Panc1 (cell line): ENCODE measurements at regions not wholly inside any gene's neighbourhood (a gene's known extent, or its start where the extent isn't known, plus 50 kb on each side); places are given as distances from the start of the nearest gene placed in this dataset.

Experiments used
- ATAC-seq: fragments of 200-7000 bp; cut with Tn5 transposase; 2 replicates; pipeline ENCODE4 v1.9.1; 2020; ENCODE audit warnings: mild to moderate bottlenecking, moderate library complexity
- BruUV-seq: library from RNA; stranded (reverse); fragments of 400-500 nt; replicated peaks from 2 replicates; lab custom pipeline; 2021; lab: Mats Ljungman, UMichigan
- CTCF ChIA-PET: fragments of 300-600 bp; sonication (Branson Sonifier 250); formaldehyde crosslinking; loops from one replicate; lab custom pipeline; 2022; ENCODE audit warnings: antibody characterized with exemption; lab: Charles Lee
- POLR2A ChIA-PET: fragments of 300-600 bp; sonication (Branson Sonifier 250); formaldehyde crosslinking; loops from one replicate; lab custom pipeline; 2022; ENCODE audit warnings: antibody characterized with exemption; lab: Charles Lee
- DNase-seq: peaks from one replicate; pipeline ENCODE4 v3.0.0-alpha.2; 2010; ENCODE audit warnings: low read depth, low spot score
- H3K27ac ChIP-seq: 2 replicates; pipeline ENCODE4 v1.5.1; 2011; ENCODE audit warnings: mild to moderate bottlenecking, low read length, inconsistent platforms
- H3K27me3 ChIP-seq: fragments of 200-500 bp; sonication (Bioruptor generic); 2 replicates; pipeline ENCODE4 v1.6.0; 2014; ENCODE audit warnings: low read length, inconsistent platforms; ENCODE audit not compliant: control insufficient read depth, insufficient read depth
- H3K36me3 ChIP-seq: fragments of 200-500 bp; sonication (Bioruptor generic); 2 replicates; pipeline ENCODE4 v1.5.1; 2014; ENCODE audit warnings: inconsistent platforms, mild to moderate bottlenecking, low read length, moderate library complexity; ENCODE audit not compliant: control insufficient read depth, insufficient read depth
- H3K4me1 ChIP-seq: 2 replicates; pipeline ENCODE4 v1.5.1; 2011; ENCODE audit warnings: inconsistent platforms, mild to moderate bottlenecking, low read length, moderate library complexity; ENCODE audit not compliant: control insufficient read depth, insufficient read depth
- H3K4me3 ChIP-seq, 2 experiments: 2 replicates each; pipeline ENCODE4 v1.5.1; 2011 to 2012; ENCODE audit warnings: low read depth in 2 of 2, low read length in 2 of 2, mild to moderate bottlenecking in 2 of 2, inconsistent platforms in 1 of 2, moderate library complexity in 1 of 2
- H3K9me3 ChIP-seq: fragments of 200-500 bp; sonication (Bioruptor generic); 2 replicates; pipeline ENCODE4 v1.5.1; 2014; ENCODE audit warnings: low read depth, mild to moderate bottlenecking, inconsistent platforms, low read length, moderate library complexity; ENCODE audit not compliant: control insufficient read depth, insufficient read depth
- CTCF ChIP-seq: fragments of 450-650 bp; IDR thresholded peaks from 2 replicates; pipeline ENCODE4 v1.5.1; 2017; ENCODE audit warnings: mild to moderate bottlenecking
- POLR2AphosphoS5 ChIP-seq: IDR thresholded peaks from 2 replicates; pipeline ENCODE4 v1.6.1; 2012; ENCODE audit warnings: mild to moderate bottlenecking, low read depth, low read length, moderate library complexity
- SIN3A ChIP-seq: IDR thresholded peaks from 2 replicates; pipeline ENCODE4 v1.6.1; 2012; ENCODE audit warnings: low read depth, mild to moderate bottlenecking, low read length, moderate library complexity, borderline replicate concordance; ENCODE audit not compliant: insufficient read depth
- TCF7L2 ChIP-seq: IDR thresholded peaks from 2 replicates; pipeline ENCODE4 v1.6.1; 2011; ENCODE audit warnings: mild to moderate bottlenecking, low read depth, low read length, inconsistent platforms
- in situ Hi-C: cut with HindIII; loops from 2 replicates; pipeline ENCODE4 v1.10.0; 2016; ENCODE audit warnings: low sequenced_read_pairs, low pct_unique_long_range_greater_than_20kb
- intact Hi-C: fragments of 100-400 bp; cut with micrococcal nuclease; formaldehyde crosslinking; loops from one replicate; pipeline ENCODE4 v1.10.0; 2022; ENCODE audit not compliant: unreplicated experiment
- TF ChIP-seq, protein P1 (sequence below), 2 experiments: IDR thresholded peaks; 2 replicates each; pipeline ENCODE4 v1.6.1; 2011 to 2012; ENCODE audit warnings: low read depth in 2 of 2, control low read depth in 1 of 2, low read length in 1 of 2, mild to moderate bottlenecking in 1 of 2, moderate library complexity in 1 of 2; ENCODE audit not compliant: insufficient read depth in 1 of 2

DNA sequence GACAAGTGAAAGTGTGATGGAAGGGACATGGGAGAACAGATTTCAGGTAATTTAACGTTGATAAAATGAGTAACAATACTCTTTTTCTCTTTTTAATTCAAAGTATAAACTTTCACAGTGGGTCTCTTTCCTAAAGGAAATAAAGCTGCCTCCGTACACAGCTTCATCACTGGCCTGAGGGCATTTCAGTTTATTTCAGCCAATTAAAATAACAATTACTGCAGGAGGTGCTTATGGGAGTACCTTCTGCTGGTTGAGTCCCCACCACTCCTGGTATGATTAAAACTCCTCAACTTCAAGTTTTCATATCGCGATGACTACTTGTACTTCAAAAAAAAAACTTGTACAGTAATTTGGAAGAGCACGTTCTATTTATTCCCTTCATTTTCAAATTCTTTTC is 1845.9 kb downstream of the MAT2B start:
- intact Hi-C loops (no loop called here), in situ Hi-C loops (no loop called here)
- Histone ChIP-seq H3K27me3 (no peaks in the 10 kb centered on the region), H3K4me3 (no peak overlapping the region), H3K4me1 (no peaks in the 10 kb centered on the region), H3K36me3 (no peaks in the 10 kb centered on the region), H3K27ac (no peak overlapping the region), H3K9me3 (no peaks in the 10 kb centered on the region)
- TF ChIP-seq CTCF (no peak), POLR2AphosphoS5 (no peak), TCF7L2 (no peak), SIN3A (no peak)
- TF ChIP-seq, protein P1, sequence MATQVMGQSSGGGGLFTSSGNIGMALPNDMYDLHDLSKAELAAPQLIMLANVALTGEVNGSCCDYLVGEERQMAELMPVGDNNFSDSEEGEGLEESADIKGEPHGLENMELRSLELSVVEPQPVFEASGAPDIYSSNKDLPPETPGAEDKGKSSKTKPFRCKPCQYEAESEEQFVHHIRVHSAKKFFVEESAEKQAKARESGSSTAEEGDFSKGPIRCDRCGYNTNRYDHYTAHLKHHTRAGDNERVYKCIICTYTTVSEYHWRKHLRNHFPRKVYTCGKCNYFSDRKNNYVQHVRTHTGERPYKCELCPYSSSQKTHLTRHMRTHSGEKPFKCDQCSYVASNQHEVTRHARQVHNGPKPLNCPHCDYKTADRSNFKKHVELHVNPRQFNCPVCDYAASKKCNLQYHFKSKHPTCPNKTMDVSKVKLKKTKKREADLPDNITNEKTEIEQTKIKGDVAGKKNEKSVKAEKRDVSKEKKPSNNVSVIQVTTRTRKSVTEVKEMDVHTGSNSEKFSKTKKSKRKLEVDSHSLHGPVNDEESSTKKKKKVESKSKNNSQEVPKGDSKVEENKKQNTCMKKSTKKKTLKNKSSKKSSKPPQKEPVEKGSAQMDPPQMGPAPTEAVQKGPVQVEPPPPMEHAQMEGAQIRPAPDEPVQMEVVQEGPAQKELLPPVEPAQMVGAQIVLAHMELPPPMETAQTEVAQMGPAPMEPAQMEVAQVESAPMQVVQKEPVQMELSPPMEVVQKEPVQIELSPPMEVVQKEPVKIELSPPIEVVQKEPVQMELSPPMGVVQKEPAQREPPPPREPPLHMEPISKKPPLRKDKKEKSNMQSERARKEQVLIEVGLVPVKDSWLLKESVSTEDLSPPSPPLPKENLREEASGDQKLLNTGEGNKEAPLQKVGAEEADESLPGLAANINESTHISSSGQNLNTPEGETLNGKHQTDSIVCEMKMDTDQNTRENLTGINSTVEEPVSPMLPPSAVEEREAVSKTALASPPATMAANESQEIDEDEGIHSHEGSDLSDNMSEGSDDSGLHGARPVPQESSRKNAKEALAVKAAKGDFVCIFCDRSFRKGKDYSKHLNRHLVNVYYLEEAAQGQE (IDR thresholded peaks at IDR 0.05; ENCODE audit: insufficient read depth in 1 of 2, low read depth in 2 of 2, low read length in 1 of 2): no peak
- ATAC-seq: no peak
- ChIA-PET POLR2A (no interaction called here), CTCF (no interaction called here)
- BruUV-seq: no TSS peak
- no peak for DNase-seq

- no peak for DNase-seq
- in situ Hi-C loops: no loop called here
- H3K4me3 ChIP-seq: no peak overlapping the region
- H3K27ac ChIP-seq: no peak overlapping the region
- no peaks in the 10 kb centered on the region for H3K27me3 ChIP-seq
- intact Hi-C loops: no loop called here
- ChIA-PET POLR2A (no interaction called here), CTCF (no interaction called here)
- BruUV-seq: no TSS peak
- no peaks in the 10 kb centered on the region for H3K36me3 ChIP-seq
- H3K4me1 ChIP-seq: no peaks in the 10 kb centered on the region
- TF ChIP-seq SIN3A (no peak), TCF7L2 (no peak), POLR2AphosphoS5 (no peak), CTCF (no peak)
- TF ChIP-seq, protein P1 (IDR thresholded peaks at IDR 0.05; ENCODE audit: insufficient read depth in 1 of 2, low read depth in 2 of 2, low read length in 1 of 2): no peak
- ATAC-seq: no peak
- no peaks in the 10 kb centered on the region for H3K9me3 ChIP-seq
Observed at GRCh38 chr5:165360366-165360765, 1854.9 kb downstream of the MAT2B start.
